HCT116 (cell line): ENCODE measurements at regions not wholly inside any gene's neighbourhood (a gene's known extent, or its start where the extent isn't known, plus 50 kb on each side); places are given as distances from the start of the nearest gene placed in this dataset.
"Not testable (repeated sequence)": the region's sequence is repeated elsewhere in the genome, so short reads cannot be mapped to it uniquely, and the experiment has no call there.

ENCODE experiments used
- ATAC-seq: fragments of 200-7000 bp; cut with Tn5 transposase; 2 replicates; pipeline ENCODE4 v1.9.1; 2020; ENCODE audit warnings: mild to moderate bottlenecking, moderate library complexity
- BruUV-seq: library from RNA; stranded (reverse); fragments of 400-500 nt; replicated peaks from 2 replicates; lab custom pipeline; 2021; lab: Mats Ljungman, UMichigan
- CTCF ChIA-PET: fragments of 300-600 bp; sonication (Branson Sonifier 250); formaldehyde crosslinking; loops from one replicate; lab custom pipeline; 2021; ENCODE audit warnings: antibody characterized with exemption; lab: Charles Lee
- POLR2A ChIA-PET: fragments of 300-600, 350-600 bp; sonication (Branson Sonifier 250); formaldehyde crosslinking; loops from one replicate; lab custom pipeline; 2021; ENCODE audit warnings: antibody characterized with exemption; lab: Charles Lee
- RAD21 ChIA-PET, 2 experiments: fragments of 300-600 bp; sonication (Branson Sonifier 250); formaldehyde crosslinking; loops; one replicate each; lab custom pipeline; 2023; ENCODE audit warnings: low total read pairs in 2 of 2; ENCODE audit not compliant: uncharacterized antibody in 2 of 2, unreplicated experiment in 2 of 2, low non-redundant PET in 1 of 2; lab: Charles Lee
- DNase-seq: peaks from one replicate; pipeline ENCODE4 v3.0.0-alpha.2; 2010; ENCODE audit warnings: low read depth, low spot score
- H2AFZ ChIP-seq: fragments of 200-600 bp; shearing (Covaris generic), sonication (generic); 2 replicates; pipeline ENCODE4 v1.6.1; 2017; ENCODE audit warnings: low read depth, mixed run types, mixed read lengths, antibody characterized with exemption, low read length; ENCODE audit not compliant: poor library complexity, severe bottlenecking
- H3K27ac ChIP-seq: 2 replicates; pipeline ENCODE4 v1.5.1; 2012; ENCODE audit warnings: low read depth, low read length
- H3K27me3 ChIP-seq: fragments of 200-600 bp; sonication (generic); 2 replicates; pipeline ENCODE4 v1.6.1; 2016; ENCODE audit warnings: mixed run types, low read length, mixed read lengths; ENCODE audit not compliant: insufficient read depth
- H3K36me3 ChIP-seq, 2 experiments: fragments of 200-500 bp in 1 of 2; fragments of 200-600 bp in 1 of 2; sonication (Bioruptor generic) in 1 of 2; sonication (generic) in 1 of 2; 2 replicates each; pipeline versions ENCODE4 v1.5.1 to v1.6.1; 2014 to 2016; ENCODE audit warnings: low read length in 2 of 2, inconsistent platforms in 1 of 2, mixed read lengths in 1 of 2, mixed run types in 1 of 2; ENCODE audit not compliant: insufficient read depth in 2 of 2, control insufficient read depth in 1 of 2
- H3K4me1 ChIP-seq, 2 experiments: fragments of 200-600 bp in 1 of 2; sonication (generic) in 1 of 2; 2 replicates each; pipeline versions ENCODE4 v1.5.1 to v1.6.1; 2012 to 2017; ENCODE audit warnings: low read length in 2 of 2, inconsistent platforms in 1 of 2, mild to moderate bottlenecking in 1 of 2, mixed read lengths in 1 of 2, mixed run types in 1 of 2, moderate library complexity in 1 of 2; ENCODE audit not compliant: insufficient read depth in 2 of 2, control insufficient read depth in 1 of 2
- H3K4me2 ChIP-seq: fragments of 200-600 bp; sonication (generic); 2 replicates; pipeline ENCODE4 v1.6.1; 2017; ENCODE audit warnings: mixed run types, low read length, mixed read lengths
- H3K4me3 ChIP-seq, 2 experiments: fragments of 200-600 bp in 1 of 2; sonication (generic) in 1 of 2; replicated peaks in 1 of 2; 2 replicates each; pipeline ENCODE4 v1.5.1; 2011 to 2016; ENCODE audit warnings: low read length in 2 of 2, control low read depth in 1 of 2, low read depth in 1 of 2, mild to moderate bottlenecking in 1 of 2, mixed read lengths in 1 of 2, mixed run types in 1 of 2
- H3K79me2 ChIP-seq: fragments of 200-600 bp; sonication (generic); 2 replicates; pipeline ENCODE4 v1.6.1; 2017; ENCODE audit warnings: mild to moderate bottlenecking, mixed run types, low read length, moderate library complexity, mixed read lengths; ENCODE audit not compliant: insufficient read depth
- H3K9ac ChIP-seq: fragments of 200-600 bp; sonication (generic); 2 replicates; pipeline ENCODE4 v1.6.1; 2016; ENCODE audit warnings: low read length, mixed read lengths
- H3K9me2 ChIP-seq: fragments of 200-600 bp; sonication (generic), shearing (Covaris generic); 2 replicates; pipeline ENCODE4 v1.6.1; 2017; ENCODE audit warnings: mixed run types, mild to moderate bottlenecking, moderate library complexity; ENCODE audit not compliant: insufficient read depth
- H3K9me3 ChIP-seq, 2 experiments: fragments of 200-500 bp in 1 of 2; fragments of 200-600 bp in 1 of 2; sonication (Bioruptor generic) in 1 of 2; sonication (generic) in 1 of 2; 2 replicates each; pipeline ENCODE4 v1.6.1; 2014 to 2017; ENCODE audit warnings: low read length in 2 of 2, mixed read lengths in 2 of 2, inconsistent platforms in 1 of 2, low read depth in 1 of 2, mild to moderate bottlenecking in 1 of 2, mixed run types in 1 of 2, moderate library complexity in 1 of 2; ENCODE audit not compliant: control insufficient read depth in 1 of 2, insufficient read depth in 1 of 2
- H4K20me1 ChIP-seq: fragments of 200-600 bp; sonication (generic), shearing (Covaris generic); 2 replicates; pipeline ENCODE4 v1.6.1; 2017; ENCODE audit warnings: mixed run types, mild to moderate bottlenecking, moderate library complexity; ENCODE audit not compliant: insufficient read depth
- ATF3 ChIP-seq: IDR thresholded peaks from 2 replicates; pipeline ENCODE4 v1.6.1; 2012
- CEBPB ChIP-seq: IDR thresholded peaks from 2 replicates; pipeline ENCODE4 v1.6.1; 2012; ENCODE audit warnings: low read depth
- EGR1 ChIP-seq: IDR thresholded peaks from 2 replicates; pipeline ENCODE4 v1.6.1; 2012; ENCODE audit warnings: low read depth
- ELF1 ChIP-seq: IDR thresholded peaks from 2 replicates; pipeline ENCODE4 v1.6.1; 2012; ENCODE audit warnings: low read depth, borderline replicate concordance
- EZH2 ChIP-seq: fragments of 200-600 bp; sonication (generic); IDR thresholded peaks from 2 replicates; pipeline ENCODE4 v1.6.1; 2017; ENCODE audit warnings: antibody characterized with exemption, mixed run types
- EZH2phosphoT487 ChIP-seq: fragments of 200-600 bp; IDR thresholded peaks from 2 replicates; pipeline ENCODE4 v1.6.1; 2018; ENCODE audit warnings: antibody characterized with exemption, borderline replicate concordance
- MAX ChIP-seq: IDR thresholded peaks from 2 replicates; pipeline ENCODE4 v1.6.1; 2012
- POLR2AphosphoS5 ChIP-seq: IDR thresholded peaks from 2 replicates; pipeline ENCODE4 v1.6.1; 2011; ENCODE audit warnings: mild to moderate bottlenecking, low read depth, low read length, moderate library complexity
- RAD21 ChIP-seq: IDR thresholded peaks from 2 replicates; pipeline ENCODE4 v1.6.1; 2012; ENCODE audit warnings: low read depth, mild to moderate bottlenecking
- REST ChIP-seq: IDR thresholded peaks from 2 replicates; pipeline ENCODE4 v1.6.1; 2012; ENCODE audit warnings: low read depth
- SP1 ChIP-seq: IDR thresholded peaks from 2 replicates; pipeline ENCODE4 v1.6.1; 2012; ENCODE audit warnings: low read depth
- TCF7L2 ChIP-seq: IDR thresholded peaks from 2 replicates; pipeline ENCODE4 v1.7.0; 2011; ENCODE audit warnings: borderline replicate concordance, inconsistent platforms; ENCODE audit not compliant: insufficient read depth, insufficient read length; ENCODE audit errors: extremely low read depth
- ZFX ChIP-seq: fragments of 450-650 bp; IDR thresholded peaks from 2 replicates; pipeline ENCODE4 v1.6.1; 2017
- ZNF274 ChIP-seq: fragments of 200-500 bp; sonication (Bioruptor generic); IDR thresholded peaks from 2 replicates; pipeline ENCODE4 v1.6.1; 2014; ENCODE audit warnings: mild to moderate bottlenecking, low read depth, low read length, inconsistent platforms
- intact Hi-C: fragments of 100-400 bp; cut with micrococcal nuclease; formaldehyde crosslinking; loops from 2 replicates; pipeline ENCODE4 v1.10.0; 2022
- TF ChIP-seq, protein P1 (sequence below): IDR thresholded peaks from 2 replicates; pipeline ENCODE4 v1.6.1; 2011; ENCODE audit warnings: mild to moderate bottlenecking, low read length, moderate library complexity; ENCODE audit not compliant: insufficient replicate concordance; ENCODE audit errors: extremely low read depth

- POLR2A ChIA-PET, H4K20me1 ChIP-seq, H3K4me2 ChIP-seq, BruUV-seq, H3K9me2 ChIP-seq, DNase-seq, H2AFZ ChIP-seq, H3K27ac ChIP-seq, H3K9me3 ChIP-seq, H3K4me1 ChIP-seq, RAD21 ChIA-PET, H3K79me2 ChIP-seq, H3K27me3 ChIP-seq, ATAC-seq, H3K9ac ChIP-seq, H3K4me3 ChIP-seq, H3K36me3 ChIP-seq, CTCF ChIA-PET, intact Hi-C loops: not testable (repeated sequence)
Observed at GRCh38 chr4:27813699-27814425, 953.2 kb downstream of the STIM2 start.

DNA sequence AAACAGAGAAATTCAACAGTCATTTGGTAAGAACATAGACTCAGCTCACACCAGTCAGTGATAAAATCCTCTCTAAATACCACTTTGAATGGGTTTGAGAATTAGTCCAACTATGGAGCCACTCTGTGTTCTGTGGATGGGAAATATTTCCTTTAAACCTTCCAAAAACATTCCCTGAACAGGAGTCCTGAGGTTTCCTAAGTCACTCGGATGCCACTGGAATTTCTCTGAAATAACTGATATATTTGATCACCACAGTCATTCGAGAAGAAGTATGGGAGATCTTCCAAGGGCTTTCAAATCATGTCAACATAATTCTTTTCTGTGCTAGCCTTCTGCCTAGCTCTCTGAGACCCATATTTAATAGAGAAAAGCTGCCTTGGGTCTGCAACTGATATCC, 958.6 kb downstream of the STIM2 start:
- Histone ChIP-seq H4K20me1 (no peaks in the 10 kb centered on the region), H3K36me3 (no peaks in the 10 kb centered on the region), H3K9ac (no peak overlapping the region), H3K4me3 (no peak overlapping the region), H3K4me2 (no peak overlapping the region), H2AFZ (no peak overlapping the region), H3K9me3 (peaks cover 4 to 6% of the 10 kb centered on the region in 2 experiments; a peak in 2 of 4 replicates), H3K79me2 (no peaks in the 10 kb centered on the region), H3K9me2 (no peaks in the 10 kb centered on the region), H3K4me1 (no peaks in the 10 kb centered on the region), H3K27me3 (no peaks in the 10 kb centered on the region), H3K27ac (no peak overlapping the region)
- DNase-seq (no peak), ATAC-seq (no peak)
- intact Hi-C loops, result no loop called here
- ChIA-PET POLR2A (no interaction called here), RAD21 (no interaction called here), CTCF (no interaction called here)
- BruUV-seq, result no TSS peak
- TF ChIP-seq ATF3, result no peak
- no peak for TF ChIP-seq EZH2
- no peak for TF ChIP-seq ELF1
- TF ChIP-seq POLR2AphosphoS5, result no peak
- TF ChIP-seq EGR1, result no peak
- TF ChIP-seq ZFX, result no peak
- TF ChIP-seq SP1, result no peak
- TF ChIP-seq REST, result no peak
- TF ChIP-seq TCF7L2, result no peak
- TF ChIP-seq CEBPB, result no peak
- TF ChIP-seq ZNF274, result no peak
- no peak for TF ChIP-seq EZH2phosphoT487
- TF ChIP-seq MAX, result no peak
- TF ChIP-seq RAD21, result no peak
- TF ChIP-seq, protein P1, sequence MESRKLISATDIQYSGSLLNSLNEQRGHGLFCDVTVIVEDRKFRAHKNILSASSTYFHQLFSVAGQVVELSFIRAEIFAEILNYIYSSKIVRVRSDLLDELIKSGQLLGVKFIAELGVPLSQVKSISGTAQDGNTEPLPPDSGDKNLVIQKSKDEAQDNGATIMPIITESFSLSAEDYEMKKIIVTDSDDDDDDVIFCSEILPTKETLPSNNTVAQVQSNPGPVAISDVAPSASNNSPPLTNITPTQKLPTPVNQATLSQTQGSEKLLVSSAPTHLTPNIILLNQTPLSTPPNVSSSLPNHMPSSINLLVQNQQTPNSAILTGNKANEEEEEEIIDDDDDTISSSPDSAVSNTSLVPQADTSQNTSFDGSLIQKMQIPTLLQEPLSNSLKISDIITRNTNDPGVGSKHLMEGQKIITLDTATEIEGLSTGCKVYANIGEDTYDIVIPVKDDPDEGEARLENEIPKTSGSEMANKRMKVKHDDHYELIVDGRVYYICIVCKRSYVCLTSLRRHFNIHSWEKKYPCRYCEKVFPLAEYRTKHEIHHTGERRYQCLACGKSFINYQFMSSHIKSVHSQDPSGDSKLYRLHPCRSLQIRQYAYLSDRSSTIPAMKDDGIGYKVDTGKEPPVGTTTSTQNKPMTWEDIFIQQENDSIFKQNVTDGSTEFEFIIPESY, result no peak
